GM19438 (cell line): ENCODE measurements at regions not wholly inside any gene's neighbourhood (a gene's known extent, or its start where the extent isn't known, plus 50 kb on each side); places are given as distances from the start of the nearest gene placed in this dataset.
"Not testable (repeated sequence)": the region's sequence is repeated elsewhere in the genome, so short reads cannot be mapped to it uniquely, and the experiment has no call there.

ENCODE experiments used
- ATAC-seq: cut with Tn5 transposase; IDR thresholded peaks from one replicate; pipeline ENCODE4 v1.9.1; 2021; ENCODE audit warnings: low read depth; ENCODE audit not compliant: unreplicated experiment

GRCh38 chr9:31253800-31254762 is 1130.4 kb upstream of the ACO1 start:
- no peak for ATAC-seq

- no peak for ATAC-seq
Measured at GRCh38 chr9:31255211-31255610, 1129.2 kb upstream of the ACO1 start.

- no peak for ATAC-seq
Measured at GRCh38 chr9:31259824-31260223, 1124.6 kb upstream of the ACO1 start.

GRCh38 chr9:31272456-31273295 is 1111.8 kb upstream of the ACO1 start:
- ATAC-seq = no peak

GRCh38 chr9:31275419-31275818 is 1109.0 kb upstream of the ACO1 start:
- ATAC-seq = no peak

GRCh38 chr9:31290731-31291130 is 1093.7 kb upstream of the ACO1 start:
- ATAC-seq = no peak

GRCh38 chr9:31302620-31303418 is 1081.6 kb upstream of the ACO1 start:
- peak; percentile 67 for ATAC-seq

- no peak for ATAC-seq
Measured at GRCh38 chr9:31304576-31304975, 1079.9 kb upstream of the ACO1 start.

GRCh38 chr9:31314241-31314640 is 1070.2 kb upstream of the ACO1 start:
- ATAC-seq = no peak

- ATAC-seq = no peak
Measured at GRCh38 chr9:31320494-31320893, 1063.9 kb upstream of the ACO1 start.

- no peak for ATAC-seq
Measured at GRCh38 chr9:31321256-31321655, 1063.2 kb upstream of the ACO1 start.

- ATAC-seq = no peak
Measured at GRCh38 chr9:31321686-31322085, 1062.8 kb upstream of the ACO1 start.

- peak; percentile 65 for ATAC-seq
Measured at GRCh38 chr9:31323726-31324444, 1060.6 kb upstream of the ACO1 start.

- no peak for ATAC-seq
Measured at GRCh38 chr9:31325778-31326177, 1058.7 kb upstream of the ACO1 start.

- not testable (repeated sequence) for ATAC-seq
Measured at GRCh38 chr9:31326883-31327282, 1057.6 kb upstream of the ACO1 start.

GRCh38 chr9:31334837-31335528 is 1049.5 kb upstream of the ACO1 start:
- ATAC-seq = no peak

GRCh38 chr9:31335529-31336234 is 1048.8 kb upstream of the ACO1 start:
- ATAC-seq = no peak

GRCh38 chr9:31336386-31336785 is 1048.1 kb upstream of the ACO1 start:
- no peak for ATAC-seq

- no peak for ATAC-seq
Measured at GRCh38 chr9:31336841-31337240, 1047.6 kb upstream of the ACO1 start.
